GM18907 (cell line): ENCODE measurements at regions not wholly inside any gene's neighbourhood (a gene's known extent, or its start where the extent isn't known, plus 50 kb on each side); places are given as distances from the start of the nearest gene placed in this dataset.

Experiments used
- ATAC-seq: cut with Tn5 transposase; IDR thresholded peaks from one replicate; pipeline ENCODE4 v1.9.1; 2021; ENCODE audit warnings: mild to moderate bottlenecking, moderate library complexity; ENCODE audit not compliant: unreplicated experiment

GRCh38 chr10:42950606-42951485 is 126.0 kb upstream of the RET start:
- no peak for ATAC-seq

- no peak for ATAC-seq
These were observed 125.2 kb upstream of the RET start for GRCh38 chr10:42951486-42952251.

- no peak for ATAC-seq
These were observed 124.5 kb upstream of the RET start for GRCh38 chr10:42952349-42952748.

- no peak for ATAC-seq
These were observed 123.8 kb upstream of the RET start for GRCh38 chr10:42952931-42953683.

GRCh38 chr10:42953684-42954674 is 122.9 kb upstream of the RET start:
- ATAC-seq, result no peak

- no peak for ATAC-seq
These were observed 121.9 kb upstream of the RET start for GRCh38 chr10:42954766-42955492.

GRCh38 chr10:42955493-42955889 is 121.4 kb upstream of the RET start:
- no peak for ATAC-seq

GRCh38 chr10:42956045-42956444 is 120.8 kb upstream of the RET start:
- ATAC-seq, result no peak

- no peak for ATAC-seq
These were observed 118.6 kb upstream of the RET start for GRCh38 chr10:42958142-42958868.

- ATAC-seq, result no peak
These were observed 117.0 kb upstream of the RET start for GRCh38 chr10:42959833-42960232.

GRCh38 chr10:42960491-42960990 is 116.3 kb upstream of the RET start:
- no peak for ATAC-seq

- no peak for ATAC-seq
These were observed 115.7 kb upstream of the RET start for GRCh38 chr10:42960991-42961795.

GRCh38 chr10:42961796-42962109 is 115.1 kb upstream of the RET start:
- ATAC-seq, result no peak

GRCh38 chr10:42962110-42962901 is 114.6 kb upstream of the RET start:
- ATAC-seq, result no peak

GRCh38 chr10:42962902-42963231 is 114.0 kb upstream of the RET start:
- no peak for ATAC-seq

- ATAC-seq, result no peak
These were observed 113.6 kb upstream of the RET start for GRCh38 chr10:42963312-42963711.

GRCh38 chr10:42969147-42969546 is 107.7 kb upstream of the RET start:
- no peak for ATAC-seq
